Ascending aorta (tissue), 2 donors: ENCODE measurements at regions not wholly inside any gene's neighbourhood (a gene's known extent, or its start where the extent isn't known, plus 50 kb on each side); places are given as distances from the start of the nearest gene placed in this dataset.

Experiments
- DNase-seq, 2 donors: peaks; one replicate each; pipeline ENCODE4 v3.0.0-alpha.2; 2019; ENCODE audit warnings: low spot score in 2 of 2
- H3K27ac ChIP-seq, 2 donors: fragments of 200-600 bp; sonication (generic); one replicate each; pipeline ENCODE4 v1.5.1; 2016 to 2017; ENCODE audit warnings: mild to moderate bottlenecking in 1 of 2
- H3K27me3 ChIP-seq: fragments of 200-600 bp; sonication (generic); one replicate; pipeline ENCODE4 v1.5.1; 2017
- H3K36me3 ChIP-seq, 2 donors: fragments of 200-600 bp; sonication (generic); one replicate each; pipeline ENCODE4 v1.5.1; 2016
- H3K4me1 ChIP-seq, 2 donors: fragments of 200-600 bp; sonication (generic); one replicate each; pipeline ENCODE4 v1.5.1; 2016 to 2017; ENCODE audit warnings: mild to moderate bottlenecking in 1 of 2
- H3K4me3 ChIP-seq, 2 donors: fragments of 200-600 bp; sonication (generic); one replicate each; pipeline ENCODE4 v1.5.1; 2016 to 2017; ENCODE audit warnings: mild to moderate bottlenecking in 1 of 2
- H3K9me3 ChIP-seq, 2 donors: fragments of 200-600 bp; sonication (generic); one replicate each; pipeline ENCODE4 v1.5.1; 2016
- intact Hi-C: fragments of 100-400 bp; cut with DNase I; formaldehyde crosslinking; loops from one replicate; pipeline ENCODE4 v1.15.1; 2023
- TF ChIP-seq, protein P1 (sequence below), 3 experiments: fragments of 200-600 bp in 2 of 3; fragments of 450-650 bp in 1 of 3; sonication (generic) in 2 of 3; IDR thresholded peaks; one replicate each; pipeline ENCODE4 v1.5.1; 2016 to 2019; ENCODE audit warnings: antibody characterized with exemption in 3 of 3, mild to moderate bottlenecking in 1 of 3, moderate library complexity in 1 of 3

DNA sequence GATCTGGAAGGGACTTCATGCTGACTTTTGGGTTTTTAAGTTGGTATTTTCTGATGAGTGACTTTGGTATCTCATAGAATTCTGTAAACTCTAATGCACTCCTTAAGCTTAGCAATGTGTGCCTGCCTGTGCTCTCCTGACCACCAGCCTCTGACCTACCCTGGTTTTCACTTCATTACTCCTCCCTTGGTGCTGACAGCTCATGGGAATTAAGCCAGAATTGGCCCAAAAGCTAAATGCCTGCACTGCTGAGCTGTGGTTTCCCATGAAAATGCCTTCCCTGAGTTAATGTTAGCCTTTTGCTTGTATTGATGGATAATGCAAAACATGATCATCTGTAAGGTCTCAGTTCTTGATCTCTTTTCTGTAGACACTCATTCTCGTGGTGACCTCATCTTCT is 308.0 kb downstream of the DOCK8 start:
- Histone ChIP-seq H3K4me3 (no peak overlapping the region), H3K27ac (peak overlapping the region; percentile 42 to 50), H3K36me3 (no peaks in the 10 kb centered on the region), H3K9me3 (no peaks in the 10 kb centered on the region), H3K4me1 (peaks cover 3 to 32% of the 10 kb centered on the region in 2 donors), H3K27me3 (no peaks in the 10 kb centered on the region)
- peak in 1 of 2 donors; percentile 70 for DNase-seq
- intact Hi-C loops, result loop anchor here (2.0 to 5.0 kb wide), 2 partner anchors 18 to 240 kb away; partner anchors contain the start of gene KANK1
- TF ChIP-seq, protein P1, sequence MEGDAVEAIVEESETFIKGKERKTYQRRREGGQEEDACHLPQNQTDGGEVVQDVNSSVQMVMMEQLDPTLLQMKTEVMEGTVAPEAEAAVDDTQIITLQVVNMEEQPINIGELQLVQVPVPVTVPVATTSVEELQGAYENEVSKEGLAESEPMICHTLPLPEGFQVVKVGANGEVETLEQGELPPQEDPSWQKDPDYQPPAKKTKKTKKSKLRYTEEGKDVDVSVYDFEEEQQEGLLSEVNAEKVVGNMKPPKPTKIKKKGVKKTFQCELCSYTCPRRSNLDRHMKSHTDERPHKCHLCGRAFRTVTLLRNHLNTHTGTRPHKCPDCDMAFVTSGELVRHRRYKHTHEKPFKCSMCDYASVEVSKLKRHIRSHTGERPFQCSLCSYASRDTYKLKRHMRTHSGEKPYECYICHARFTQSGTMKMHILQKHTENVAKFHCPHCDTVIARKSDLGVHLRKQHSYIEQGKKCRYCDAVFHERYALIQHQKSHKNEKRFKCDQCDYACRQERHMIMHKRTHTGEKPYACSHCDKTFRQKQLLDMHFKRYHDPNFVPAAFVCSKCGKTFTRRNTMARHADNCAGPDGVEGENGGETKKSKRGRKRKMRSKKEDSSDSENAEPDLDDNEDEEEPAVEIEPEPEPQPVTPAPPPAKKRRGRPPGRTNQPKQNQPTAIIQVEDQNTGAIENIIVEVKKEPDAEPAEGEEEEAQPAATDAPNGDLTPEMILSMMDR (IDR thresholded peaks at IDR 0.05), result no peak

DNA sequence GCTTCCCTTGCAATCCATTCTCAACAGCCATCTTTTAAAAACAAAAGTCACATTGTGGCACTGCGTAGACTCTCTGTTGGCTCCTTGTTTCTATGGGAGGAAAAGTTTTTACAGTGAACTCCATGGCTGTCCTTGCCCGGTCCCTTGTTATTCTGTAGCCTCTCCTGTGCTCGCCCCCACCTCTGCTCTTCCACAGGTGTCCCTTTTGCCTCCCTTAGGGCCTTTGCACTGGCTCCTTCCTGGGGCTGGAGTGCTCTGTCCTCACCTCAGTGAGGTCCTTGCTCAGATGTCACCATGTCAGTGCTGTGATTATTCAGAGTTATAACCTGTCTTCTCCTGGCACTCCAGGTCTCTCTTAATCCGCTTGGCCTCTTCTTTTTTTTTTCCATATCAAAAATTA is 308.8 kb downstream of the DOCK8 start:
- TF ChIP-seq, protein P1 (IDR thresholded peaks at IDR 0.05), result no peak
- no peaks in the 10 kb centered on the region for H3K27me3 ChIP-seq
- no peak for DNase-seq
- no peaks in the 10 kb centered on the region for H3K36me3 ChIP-seq
- no peak overlapping the region for H3K4me3 ChIP-seq
- peaks cover 3 to 32% of the 10 kb centered on the region in 2 donors for H3K4me1 ChIP-seq
- intact Hi-C loops, result loop anchor here (2.0 to 5.0 kb wide), 2 partner anchors 19 to 239 kb away; partner anchors contain the start of gene KANK1
- peak overlapping the region; percentile 42 to 51 for H3K27ac ChIP-seq
- H3K9me3 ChIP-seq, result no peaks in the 10 kb centered on the region

DNA sequence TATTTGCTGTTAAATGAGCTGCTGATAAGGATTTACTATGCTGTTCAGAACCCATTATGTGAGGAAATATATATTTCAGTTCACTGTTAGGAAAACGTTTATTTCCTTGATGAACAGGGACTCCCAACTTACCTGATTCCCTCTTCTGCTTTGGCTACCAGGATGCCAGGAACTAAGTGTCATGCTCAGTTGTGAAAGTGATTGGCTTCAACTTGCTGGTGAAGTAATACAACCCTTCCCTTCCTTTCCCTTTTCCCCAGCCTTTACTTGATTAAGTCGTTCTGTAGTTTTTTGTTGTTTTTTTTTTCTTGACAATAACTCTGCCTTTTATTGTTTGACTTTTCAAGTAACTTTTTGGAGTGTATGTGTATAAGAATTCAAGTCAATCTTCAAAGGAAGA is 309.3 kb downstream of the DOCK8 start:
- H3K4me1 ChIP-seq, result peaks cover 3 to 32% of the 10 kb centered on the region in 2 donors
- H3K27ac ChIP-seq, result peak overlapping the region; percentile 42 to 51
- no peaks in the 10 kb centered on the region for H3K27me3 ChIP-seq
- intact Hi-C loops, result loop anchor here (5.0 kb wide), 1 partner anchor 238 kb away; no protein-coding TSS in a partner anchor
- H3K36me3 ChIP-seq, result no peaks in the 10 kb centered on the region
- no peaks in the 10 kb centered on the region for H3K9me3 ChIP-seq
- no peak for DNase-seq
- H3K4me3 ChIP-seq, result no peak overlapping the region
- TF ChIP-seq, protein P1 (IDR thresholded peaks at IDR 0.05), result no peak

DNA sequence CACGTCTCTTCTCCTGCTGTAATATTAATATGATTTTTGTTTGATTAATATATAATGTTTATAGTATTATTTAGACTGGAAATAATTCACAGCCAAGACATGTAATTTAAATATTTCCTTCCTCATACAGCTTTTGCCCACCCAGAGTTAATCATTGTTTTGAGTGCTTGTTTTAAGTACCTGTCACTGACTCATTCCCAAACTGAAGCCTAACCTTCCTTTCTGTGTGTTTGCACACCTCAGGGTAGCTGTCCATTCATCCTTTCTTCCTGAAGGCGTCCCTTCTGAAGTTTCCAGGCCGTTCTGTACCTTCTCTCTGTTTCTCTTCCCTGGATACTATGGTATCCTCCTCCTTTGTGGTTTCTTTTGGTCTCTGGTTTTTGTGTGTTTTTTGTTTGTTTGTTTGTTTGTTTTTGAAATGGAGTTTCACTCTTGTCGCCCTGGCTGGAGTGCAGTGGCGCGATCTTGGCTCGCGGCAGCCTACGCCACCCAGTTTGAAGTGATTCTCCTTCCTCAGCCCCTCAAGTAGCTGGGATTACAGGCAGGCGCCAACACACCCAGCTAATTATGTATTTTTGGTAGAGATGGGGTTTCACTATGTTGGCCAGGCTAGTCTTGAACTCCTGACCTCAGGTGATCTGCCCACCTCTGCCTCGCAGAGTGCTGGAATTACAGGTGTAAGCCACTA is 312.4 kb downstream of the DOCK8 start:
- TF ChIP-seq, protein P1 (IDR thresholded peaks at IDR 0.05), result no peak
- H3K9me3 ChIP-seq, result no peaks in the 10 kb centered on the region
- H3K4me3 ChIP-seq, result no peak overlapping the region
- H3K27ac ChIP-seq, result no peak overlapping the region
- peaks cover 3 to 33% of the 10 kb centered on the region in 2 donors for H3K4me1 ChIP-seq
- intact Hi-C loops, result no loop called here
- H3K27me3 ChIP-seq, result no peaks in the 10 kb centered on the region
- no peak for DNase-seq
- H3K36me3 ChIP-seq, result no peaks in the 10 kb centered on the region

DNA sequence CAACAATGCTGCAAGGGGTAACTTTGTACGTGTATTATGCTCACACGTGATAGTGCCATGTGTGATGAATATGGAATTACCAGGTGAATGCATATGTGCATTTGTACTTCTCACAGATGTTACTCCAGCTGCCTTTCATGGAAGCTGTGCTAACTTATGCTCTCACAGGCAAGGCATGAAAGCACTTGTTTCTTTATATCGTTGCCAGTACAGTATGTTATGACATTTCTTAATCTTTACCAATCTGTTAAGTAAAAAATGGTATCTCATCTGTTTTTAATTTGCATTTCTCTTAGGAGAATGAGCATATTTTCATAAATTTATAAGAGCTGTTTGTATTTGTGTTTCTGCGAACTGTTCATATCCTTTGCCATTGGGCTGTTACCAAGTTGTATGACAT is 311.8 kb upstream of the DMRT1 start:
- TF ChIP-seq, protein P1 (IDR thresholded peaks at IDR 0.05), result no peak
- no peaks in the 10 kb centered on the region for H3K9me3 ChIP-seq
- H3K4me3 ChIP-seq, result no peak overlapping the region
- intact Hi-C loops, result loop anchor here (2.0 to 5.0 kb wide), 2 partner anchors 15 to 83 kb away; no protein-coding TSS in a partner anchor
- peaks cover 0 to 29% of the 10 kb centered on the region in 2 donors for H3K4me1 ChIP-seq
- DNase-seq, result no peak
- no peaks in the 10 kb centered on the region for H3K36me3 ChIP-seq
- no peak overlapping the region for H3K27ac ChIP-seq
- no peaks in the 10 kb centered on the region for H3K27me3 ChIP-seq
